DOHH2 (cell line): ENCODE measurements at regions not wholly inside any gene's neighbourhood (a gene's known extent, or its start where the extent isn't known, plus 50 kb on each side); places are given as distances from the start of the nearest gene placed in this dataset.

ENCODE experiments used
- H3F3A ChIP-seq: fragments of 200-600 bp; sonication (generic), shearing (Covaris generic); 2 replicates; pipeline ENCODE4 v1.6.0; 2016; ENCODE audit warnings: antibody characterized with exemption, mild to moderate bottlenecking; ENCODE audit not compliant: control insufficient read depth, insufficient read depth
- H3K27ac ChIP-seq: fragments of 200-600 bp; sonication (generic); 2 replicates; pipeline ENCODE4 v1.5.1; 2014; ENCODE audit warnings: low read depth, mild to moderate bottlenecking, low read length, moderate library complexity
- H3K27me3 ChIP-seq: fragments of 200-600 bp; sonication (generic); 2 replicates; pipeline ENCODE4 v1.6.1; 2014; ENCODE audit warnings: mild to moderate bottlenecking, low read length, mixed read lengths; ENCODE audit not compliant: control insufficient read depth
- H3K36me3 ChIP-seq: fragments of 200-600 bp; sonication (generic); 2 replicates; pipeline ENCODE4 v1.6.1; 2014; ENCODE audit warnings: mild to moderate bottlenecking, low read length, moderate library complexity, mixed read lengths; ENCODE audit not compliant: control insufficient read depth
- H3K4me1 ChIP-seq: fragments of 200-600 bp; sonication (generic); 2 replicates; pipeline ENCODE4 v1.6.1; 2014; ENCODE audit warnings: mild to moderate bottlenecking, low read length, mixed read lengths; ENCODE audit not compliant: control insufficient read depth
- H3K4me2 ChIP-seq: fragments of 200-600 bp; sonication (generic); 2 replicates; pipeline ENCODE4 v1.6.0; 2014; ENCODE audit warnings: mild to moderate bottlenecking, low read length, moderate library complexity
- H3K4me3 ChIP-seq: fragments of 200-600 bp; sonication (generic); 2 replicates; pipeline ENCODE4 v1.5.1; 2014; ENCODE audit warnings: mild to moderate bottlenecking, low read length, mixed read lengths
- H3K79me2 ChIP-seq: fragments of 200-600 bp; sonication (generic); 2 replicates; pipeline ENCODE4 v1.6.1; 2014; ENCODE audit warnings: mild to moderate bottlenecking, low read length, mixed read lengths; ENCODE audit not compliant: control insufficient read depth
- H3K9me2 ChIP-seq: fragments of 200-600 bp; sonication (generic); replicated peaks from 2 replicates; pipeline ENCODE4 v1.6.1; 2014; ENCODE audit warnings: mild to moderate bottlenecking, low read length, mixed read lengths; ENCODE audit not compliant: control insufficient read depth
- H3K9me3 ChIP-seq: fragments of 200-600 bp; sonication (generic); 2 replicates; pipeline ENCODE4 v1.6.1; 2014; ENCODE audit warnings: antibody characterized with exemption, low read length, mixed read lengths; ENCODE audit not compliant: control insufficient read depth, insufficient read depth
- H4K20me1 ChIP-seq: fragments of 200-600 bp; sonication (generic); 2 replicates; pipeline ENCODE4 v1.6.0; 2014; ENCODE audit warnings: low read depth, mild to moderate bottlenecking, antibody characterized with exemption, low read length, moderate library complexity; ENCODE audit not compliant: control insufficient read depth, insufficient read depth
- CTCF ChIP-seq: fragments of 200-600 bp; sonication (generic); IDR thresholded peaks from one replicate; pipeline ENCODE4 v1.5.1; 2014; ENCODE audit warnings: antibody characterized with exemption, mild to moderate bottlenecking, low read depth, low read length; ENCODE audit not compliant: poor library complexity, severe bottlenecking
- EZH2phosphoT487 ChIP-seq: fragments of 200-600 bp; sonication (generic); IDR thresholded peaks from 2 replicates; pipeline ENCODE4 v1.6.1; 2017; ENCODE audit warnings: borderline replicate concordance, mild to moderate bottlenecking, antibody characterized with exemption, low read length, moderate library complexity, mixed read lengths

GRCh38 chr3:162810776-162811175 lies 1314.2 kb downstream of the OTOL1 start:
- TF ChIP-seq CTCF, result no peak
- no peak for TF ChIP-seq EZH2phosphoT487
- Histone ChIP-seq H3K4me2 (no peak overlapping the region), H3K4me3 (no peak overlapping the region), H3K27me3 (no peaks in the 10 kb centered on the region), H3F3A (no peaks in the 10 kb centered on the region), H4K20me1 (no peaks in the 10 kb centered on the region), H3K27ac (no peak overlapping the region), H3K79me2 (no peaks in the 10 kb centered on the region), H3K4me1 (no peaks in the 10 kb centered on the region), H3K9me2 (no peaks in the 10 kb centered on the region), H3K9me3 (no peaks in the 10 kb centered on the region), H3K36me3 (no peaks in the 10 kb centered on the region)

GRCh38 chr3:162842549-162843216 lies 1346.1 kb downstream of the OTOL1 start:
- H3K4me2 ChIP-seq, result no peak overlapping the region
- no peaks in the 10 kb centered on the region for H3K9me2 ChIP-seq
- TF ChIP-seq EZH2phosphoT487, result no peak
- no peak for TF ChIP-seq CTCF
- H3K27ac ChIP-seq, result no peak overlapping the region
- H4K20me1 ChIP-seq, result no peaks in the 10 kb centered on the region
- no peaks in the 10 kb centered on the region for H3K79me2 ChIP-seq
- H3K4me1 ChIP-seq, result no peaks in the 10 kb centered on the region
- no peaks in the 10 kb centered on the region for H3K36me3 ChIP-seq
- no peaks in the 10 kb centered on the region for H3K9me3 ChIP-seq
- no peak overlapping the region for H3K4me3 ChIP-seq
- no peaks in the 10 kb centered on the region for H3K27me3 ChIP-seq
- no peaks in the 10 kb centered on the region for H3F3A ChIP-seq

- Histone ChIP-seq H3K36me3 (no peaks in the 10 kb centered on the region), H3K4me3 (no peak overlapping the region), H3K4me1 (no peaks in the 10 kb centered on the region), H3K79me2 (no peaks in the 10 kb centered on the region), H3F3A (no peaks in the 10 kb centered on the region), H3K9me3 (no peaks in the 10 kb centered on the region), H3K4me2 (no peak overlapping the region), H3K9me2 (no peaks in the 10 kb centered on the region), H4K20me1 (no peaks in the 10 kb centered on the region), H3K27ac (no peak overlapping the region), H3K27me3 (no peaks in the 10 kb centered on the region)
- TF ChIP-seq EZH2phosphoT487 (no peak), CTCF (no peak)
Measured at GRCh38 chr3:162845918-162846317, 1349.3 kb downstream of the OTOL1 start.
